ENCODE measurements at regions not wholly inside any gene's neighbourhood (a gene's known extent, or its start where the extent isn't known, plus 50 kb on each side); places are given as distances from the start of the nearest gene placed in this dataset.

DNA sequence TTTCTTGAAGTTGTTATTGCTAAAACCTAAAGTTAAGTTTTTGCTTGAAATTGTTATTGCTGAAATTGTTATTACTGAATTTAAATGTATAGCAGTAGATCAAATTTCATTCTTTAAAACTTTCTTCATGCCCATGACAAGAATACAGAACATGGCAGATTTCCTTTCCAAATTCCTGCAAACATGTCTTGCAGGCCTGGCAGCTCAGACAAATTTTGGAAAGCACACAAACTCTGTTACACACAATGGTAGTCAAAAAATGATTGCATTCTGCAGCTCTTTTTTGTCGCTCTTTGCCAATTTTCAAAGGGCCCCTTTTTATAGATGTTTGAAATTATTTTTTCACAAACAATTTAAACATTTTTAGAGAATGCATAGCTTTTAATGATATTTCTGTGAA, 1292.3 kb upstream of the B3GALT2 start:
- Histone ChIP-seq H3K4me3 (replicated peaks in 1 of 3; ENCODE audit: insufficient read depth in 1 of 3, low read depth in 1 of 3, low read length in 3 of 3) (no peak overlapping the region), H3K4me2 (ENCODE audit: insufficient read depth, low read length) (no peak overlapping the region), H3K4me1 (ENCODE audit: control insufficient read depth, extremely low read depth, insufficient read depth, low read length) (no peaks in the 10 kb centered on the region), H3K79me2 (ENCODE audit: control insufficient read depth, insufficient read depth, low read length) (no peaks in the 10 kb centered on the region), H3K9me1 (replicated peaks; ENCODE audit: control insufficient read depth, extremely low read depth, insufficient read depth, low read length) (no peaks in the 10 kb centered on the region), H2AFZ (ENCODE audit: low read depth, low read length) (no peak overlapping the region), H4K20me1 (replicated peaks; ENCODE audit: control insufficient read depth, extremely low read depth, insufficient read depth, low read length) (no peaks in the 10 kb centered on the region), H3K27ac (ENCODE audit: insufficient read depth, low read depth, low read length) (no peak overlapping the region), H3K9ac (replicated peaks; ENCODE audit: extremely low read depth, insufficient read depth, low read length) (no peak overlapping the region), H3K27me3 (ENCODE audit: control insufficient read depth in 2 of 2, insufficient read depth in 2 of 2, low read length in 2 of 2) (no peaks in the 10 kb centered on the region), H3K9me3 (replicated peaks; ENCODE audit: control insufficient read depth, insufficient read depth, low read length) (no peaks in the 10 kb centered on the region), H3K36me3 (ENCODE audit: control insufficient read depth in 2 of 2, extremely low read depth in 1 of 2, insufficient read depth in 2 of 2, low read length in 2 of 2) (no peaks in the 10 kb centered on the region)
- no TSS peak for BruUV-seq (replicated peaks)
- FAIRE-seq (no peak), DNase-seq (ENCODE audit: low read depth, low spot score) (no peak)
- ChIA-PET POLR2A (no interaction called here), CTCF (interaction anchor here (0.7 kb wide), 1 partner anchor 726 kb away, joined by 3 read pairs; no protein-coding TSS in a partner anchor)
- TF ChIP-seq EZH2 (IDR thresholded peaks at IDR 0.05; ENCODE audit: borderline replicate concordance, low read depth, low read length, severe bottlenecking): no peak
- TF ChIP-seq, protein P1, sequence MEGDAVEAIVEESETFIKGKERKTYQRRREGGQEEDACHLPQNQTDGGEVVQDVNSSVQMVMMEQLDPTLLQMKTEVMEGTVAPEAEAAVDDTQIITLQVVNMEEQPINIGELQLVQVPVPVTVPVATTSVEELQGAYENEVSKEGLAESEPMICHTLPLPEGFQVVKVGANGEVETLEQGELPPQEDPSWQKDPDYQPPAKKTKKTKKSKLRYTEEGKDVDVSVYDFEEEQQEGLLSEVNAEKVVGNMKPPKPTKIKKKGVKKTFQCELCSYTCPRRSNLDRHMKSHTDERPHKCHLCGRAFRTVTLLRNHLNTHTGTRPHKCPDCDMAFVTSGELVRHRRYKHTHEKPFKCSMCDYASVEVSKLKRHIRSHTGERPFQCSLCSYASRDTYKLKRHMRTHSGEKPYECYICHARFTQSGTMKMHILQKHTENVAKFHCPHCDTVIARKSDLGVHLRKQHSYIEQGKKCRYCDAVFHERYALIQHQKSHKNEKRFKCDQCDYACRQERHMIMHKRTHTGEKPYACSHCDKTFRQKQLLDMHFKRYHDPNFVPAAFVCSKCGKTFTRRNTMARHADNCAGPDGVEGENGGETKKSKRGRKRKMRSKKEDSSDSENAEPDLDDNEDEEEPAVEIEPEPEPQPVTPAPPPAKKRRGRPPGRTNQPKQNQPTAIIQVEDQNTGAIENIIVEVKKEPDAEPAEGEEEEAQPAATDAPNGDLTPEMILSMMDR (IDR thresholded peaks at IDR 0.05; ENCODE audit: extremely low read depth in 1 of 2, insufficient read depth in 1 of 2, low read depth in 1 of 2, low read length in 2 of 2): no peak
- no peak for TF ChIP-seq MYC (IDR thresholded peaks at IDR 0.05; ENCODE audit: low read depth, low read length)
- no peak for TF ChIP-seq POLR2A (IDR thresholded peaks at IDR 0.05; ENCODE audit: low read depth, low read length)
- no peak for TF ChIP-seq GATA2 (IDR thresholded peaks at IDR 0.05; ENCODE audit: insufficient read depth, insufficient read length, low read depth, low read length)
- no peak for TF ChIP-seq FOS (IDR thresholded peaks at IDR 0.05; ENCODE audit: borderline replicate concordance, insufficient read depth, low read length)
- TF ChIP-seq, protein P2, sequence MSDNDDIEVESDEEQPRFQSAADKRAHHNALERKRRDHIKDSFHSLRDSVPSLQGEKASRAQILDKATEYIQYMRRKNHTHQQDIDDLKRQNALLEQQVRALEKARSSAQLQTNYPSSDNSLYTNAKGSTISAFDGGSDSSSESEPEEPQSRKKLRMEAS (IDR thresholded peaks at IDR 0.05; ENCODE audit: insufficient read depth, insufficient read length): no peak
- dilution Hi-C loops (cut with MboI; ENCODE audit: extremely low pct_ligation_motif_present, low sequenced_read_pairs) (no loop called here), intact Hi-C loops (cut with micrococcal nuclease) (no loop called here)
